HUDEP-2 (cell line): ENCODE measurements at regions not wholly inside any gene's neighbourhood (a gene's known extent, or its start where the extent isn't known, plus 50 kb on each side); places are given as distances from the start of the nearest gene placed in this dataset.

Source experiments
- DNase-seq, 76 experiments: peaks; one replicate each; lab custom pipeline; 2025; ENCODE audit not compliant: unreplicated experiment in 76 of 76; lab: John Stamatoyannopoulos, UW

DNA sequence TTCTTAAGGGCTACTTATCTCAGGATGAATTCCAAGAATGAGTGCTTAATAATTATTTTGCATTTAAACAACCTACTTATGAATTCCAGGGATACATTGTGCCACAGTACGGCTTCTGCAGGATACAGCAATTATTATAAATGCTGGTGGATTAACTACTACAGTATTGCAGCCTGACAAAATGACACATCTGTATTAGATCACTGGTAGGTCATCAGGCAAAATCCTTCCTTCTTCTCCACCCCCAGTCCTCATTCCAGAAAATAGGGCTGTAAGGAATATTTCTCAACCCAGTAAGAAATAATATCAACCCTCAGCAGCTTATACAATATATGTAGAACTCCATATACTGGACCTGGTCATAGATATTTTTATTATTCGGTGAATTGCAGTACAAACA is 79.3 kb upstream of the RORA start:
- no peak for DNase-seq

DNA sequence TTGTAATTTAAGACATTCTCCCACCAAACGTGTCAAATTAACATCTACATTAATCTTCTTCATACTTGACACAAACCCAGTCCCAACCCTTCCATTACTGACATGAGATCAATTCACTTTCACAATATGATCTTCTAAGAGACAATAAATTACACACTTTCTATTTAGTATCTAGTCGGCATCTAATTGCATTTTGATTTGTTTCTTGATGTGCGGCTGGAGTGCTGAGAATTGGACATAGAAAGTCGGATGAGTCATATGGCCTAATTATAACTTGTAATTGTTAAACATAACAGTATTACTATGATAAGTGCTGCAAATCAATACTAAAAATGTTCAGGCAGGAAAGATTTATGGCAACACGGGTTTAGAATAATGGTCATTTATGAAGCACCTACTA is 78.4 kb upstream of the RORA start:
- no peak for DNase-seq

DNA sequence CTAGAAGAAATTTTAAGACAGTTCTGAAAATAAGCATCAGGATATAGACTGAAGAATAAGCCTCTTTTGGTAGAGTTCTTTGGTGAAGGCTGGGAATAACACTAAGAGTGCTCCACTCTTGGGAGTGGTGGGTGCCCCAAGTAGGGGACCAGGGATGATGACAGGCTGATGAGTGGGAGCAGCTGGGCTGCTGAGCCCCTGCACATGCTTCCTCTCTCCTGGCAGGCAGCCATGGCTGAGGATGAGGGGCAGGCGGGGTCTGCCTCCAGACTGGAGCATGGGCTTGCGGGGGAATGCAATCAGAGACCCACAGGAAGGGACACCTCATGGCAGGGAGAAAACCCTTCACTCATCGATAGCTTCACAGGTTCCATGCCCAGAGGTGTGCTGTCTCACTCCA is 72.6 kb upstream of the RORA start:
- DNase-seq, result no peak

GRCh38 chr15:61299075-61299763 is 70.1 kb upstream of the RORA start:
- DNase-seq, result no peak

DNA sequence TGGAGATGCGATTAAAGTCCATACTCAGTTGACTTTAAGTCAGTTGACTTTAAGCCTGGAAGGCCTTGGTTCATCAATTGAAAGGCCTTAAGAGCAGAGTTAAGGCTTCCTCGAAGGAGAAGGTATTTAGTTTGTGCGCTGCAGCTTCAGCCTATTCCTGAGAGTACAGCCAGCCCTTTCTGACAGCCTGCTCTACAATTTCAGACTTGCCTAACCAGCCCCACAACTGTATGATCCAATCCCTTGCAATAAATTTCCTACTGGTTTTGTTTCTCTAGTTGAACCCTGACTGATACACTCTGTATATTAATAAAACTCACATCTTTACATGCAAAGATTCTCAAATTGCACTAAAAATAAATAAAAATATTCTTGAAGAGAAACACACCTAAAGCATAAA is 66.1 kb upstream of the RORA start:
- no peak for DNase-seq

DNA sequence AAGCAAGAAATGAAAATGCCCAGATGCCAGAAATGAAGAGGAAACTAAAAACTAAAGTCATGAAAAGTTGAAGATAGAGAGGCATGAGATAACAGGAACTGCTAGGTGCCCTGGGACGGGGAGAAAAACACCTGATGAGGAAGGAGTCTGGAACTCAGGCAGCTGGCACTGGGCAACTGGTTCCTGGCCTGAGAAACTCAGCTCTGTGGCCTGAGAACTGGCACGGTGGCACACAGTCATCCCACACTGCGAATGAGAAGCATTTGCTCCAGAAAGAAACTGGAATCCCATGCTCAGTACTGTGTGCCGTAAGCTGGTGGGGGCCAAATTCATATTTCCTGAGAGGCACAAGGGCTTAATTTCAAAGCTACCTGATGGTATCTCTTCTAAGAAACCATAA is 53.6 kb upstream of the RORA start:
- DNase-seq, result no peak

DNA sequence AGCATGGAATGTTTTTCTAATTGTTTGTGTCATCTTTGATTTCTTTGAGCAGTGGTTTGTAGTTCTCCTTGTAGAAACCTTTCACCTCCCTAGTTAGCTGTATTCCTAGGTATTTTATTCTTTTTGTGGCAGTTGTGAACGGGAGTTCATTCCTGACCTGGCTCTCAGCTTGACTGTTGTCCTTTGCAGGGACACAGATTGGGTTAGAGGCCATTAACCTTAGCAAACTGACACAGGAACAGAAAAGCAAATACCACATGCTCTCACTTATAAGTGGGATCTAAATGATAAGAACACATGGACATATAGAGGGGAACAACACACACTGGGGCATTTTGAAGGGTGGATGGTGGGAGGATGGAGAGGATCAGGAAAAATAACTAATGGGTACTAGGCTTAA is 52.2 kb upstream of the RORA start:
- DNase-seq, result no peak
